RKO (cell line): ENCODE measurements at regions not wholly inside any gene's neighbourhood (a gene's known extent, or its start where the extent isn't known, plus 50 kb on each side); places are given as distances from the start of the nearest gene placed in this dataset.

ENCODE experiments used
- DNase-seq: peaks from one replicate; pipeline ENCODE4 v3.0.0-alpha.2; 2016; ENCODE audit warnings: low spot score

GRCh38 chr4:11342401-11342800 is 86.3 kb downstream of the HS3ST1 start:
- no peak for DNase-seq

- DNase-seq: no peak
Measured at GRCh38 chr4:11341337-11342043, 87.2 kb downstream of the HS3ST1 start.

GRCh38 chr4:11338956-11339782 is 89.5 kb downstream of the HS3ST1 start:
- DNase-seq: no peak

GRCh38 chr4:11337287-11337686 is 91.4 kb downstream of the HS3ST1 start:
- no peak for DNase-seq

- no peak for DNase-seq
Measured at GRCh38 chr4:11336435-11336834, 92.3 kb downstream of the HS3ST1 start.

- DNase-seq: no peak
Measured at GRCh38 chr4:11334887-11335286, 93.8 kb downstream of the HS3ST1 start.

- DNase-seq: no peak
Measured at GRCh38 chr4:11328401-11328800, 100.3 kb downstream of the HS3ST1 start.

- no peak for DNase-seq
Measured at GRCh38 chr4:11326021-11326420, 102.7 kb downstream of the HS3ST1 start.

GRCh38 chr4:11323771-11324170 is 104.9 kb downstream of the HS3ST1 start:
- DNase-seq: no peak

- no peak for DNase-seq
Measured at GRCh38 chr4:11313157-11313943, 115.3 kb downstream of the HS3ST1 start.

GRCh38 chr4:11312389-11312788 is 116.3 kb downstream of the HS3ST1 start:
- no peak for DNase-seq

- DNase-seq: no peak
Measured at GRCh38 chr4:11301075-11301660, 127.5 kb downstream of the HS3ST1 start.

GRCh38 chr4:11299836-11300235 is 128.9 kb downstream of the HS3ST1 start:
- DNase-seq: no peak

GRCh38 chr4:11299016-11299415 is 129.7 kb downstream of the HS3ST1 start:
- DNase-seq: no peak

GRCh38 chr4:11298451-11298850 is 130.2 kb downstream of the HS3ST1 start:
- DNase-seq: no peak

- no peak for DNase-seq
Measured at GRCh38 chr4:11297627-11298026, 131.1 kb downstream of the HS3ST1 start.

GRCh38 chr4:11297201-11297600 is 131.5 kb downstream of the HS3ST1 start:
- no peak for DNase-seq

GRCh38 chr4:11293866-11294265 is 134.8 kb downstream of the HS3ST1 start:
- DNase-seq: no peak

- no peak for DNase-seq
Measured at GRCh38 chr4:11287055-11287454, 141.6 kb downstream of the HS3ST1 start.

- no peak for DNase-seq
Measured at GRCh38 chr4:11286533-11286932, 142.2 kb downstream of the HS3ST1 start.

- DNase-seq: no peak
Measured at GRCh38 chr4:11281720-11282119, 147.0 kb downstream of the HS3ST1 start.

- DNase-seq: no peak
Measured at GRCh38 chr4:11271263-11271662, 157.4 kb downstream of the HS3ST1 start.
